Esophagus muscularis mucosa (tissue), 4 donors: ENCODE measurements at regions not wholly inside any gene's neighbourhood (a gene's known extent, or its start where the extent isn't known, plus 50 kb on each side); places are given as distances from the start of the nearest gene placed in this dataset.
A peak's percentile ranks its signal among the peaks of the same experiment; 100 is the strongest.

Experiments used
- DNase-seq: peaks from one replicate; pipeline ENCODE4 v3.0.0-alpha.2; 2017; ENCODE audit errors: extremely low spot score
- H3K27ac ChIP-seq, 4 donors: fragments of 200-600 bp; sonication (generic); replicated peaks in 1 of 4; 1 replicate in 3 of 4; 2 replicates in 1 of 4; pipeline ENCODE4 v1.5.1; 2016 to 2019; ENCODE audit warnings: mild to moderate bottlenecking in 1 of 4
- H3K27me3 ChIP-seq, 4 donors: fragments of 200-600 bp; sonication (generic); one replicate each; pipeline versions ENCODE4 v1.5.1 to v1.6.0; 2016 to 2019
- H3K36me3 ChIP-seq, 4 donors: fragments of 200-600 bp; sonication (generic); one replicate each; pipeline ENCODE4 v1.5.1; 2016 to 2019
- H3K4me1 ChIP-seq, 4 donors: fragments of 200-600 bp; sonication (generic); one replicate each; pipeline ENCODE4 v1.5.1; 2016 to 2019
- H3K4me3 ChIP-seq, 4 donors: fragments of 200-600 bp; sonication (generic); 1 replicate in 2 of 4; 2 replicates in 2 of 4; pipeline ENCODE4 v1.5.1; 2016 to 2019; ENCODE audit warnings: mild to moderate bottlenecking in 4 of 4, moderate library complexity in 1 of 4
- H3K9me3 ChIP-seq, 4 donors: fragments of 200-600 bp; sonication (generic); 1 replicate in 3 of 4; 2 replicates in 1 of 4; pipeline ENCODE4 v1.5.1; 2016 to 2019
- CTCF ChIP-seq, 3 experiments: fragments of 200-600 bp in 2 of 3; fragments of 450-650 bp in 1 of 3; sonication (generic) in 2 of 3; IDR thresholded peaks; one replicate each; pipeline ENCODE4 v1.5.1; 2017 to 2019; ENCODE audit warnings: antibody characterized with exemption in 3 of 3, mild to moderate bottlenecking in 2 of 3, moderate library complexity in 1 of 3
- EP300 ChIP-seq: sonication (generic); formaldehyde crosslinking; IDR thresholded peaks from one replicate; pipeline ENCODE4 v1.6.1; 2017; ENCODE audit warnings: antibody characterized with exemption
- POLR2A ChIP-seq: fragments of 450-650 bp; IDR thresholded peaks from one replicate; pipeline ENCODE4 v1.6.1; 2017; ENCODE audit warnings: antibody characterized with exemption, moderate library complexity, mild to moderate bottlenecking, low read depth
- POLR2AphosphoS5 ChIP-seq, 2 donors: sonication (generic); formaldehyde crosslinking; IDR thresholded peaks; one replicate each; pipeline ENCODE4 v1.6.1; 2017; ENCODE audit warnings: antibody characterized with exemption in 2 of 2
- WGBS: methylation state at CpG from one replicate; pipeline ENCODE4 v1.1.5; 2018; 5-methylcytosine and 5-hydroxymethylcytosine counted together
- intact Hi-C: fragments of 100-400 bp; cut with DNase I; formaldehyde crosslinking; loops from one replicate; pipeline ENCODE4 v1.15.1; 2023

DNA sequence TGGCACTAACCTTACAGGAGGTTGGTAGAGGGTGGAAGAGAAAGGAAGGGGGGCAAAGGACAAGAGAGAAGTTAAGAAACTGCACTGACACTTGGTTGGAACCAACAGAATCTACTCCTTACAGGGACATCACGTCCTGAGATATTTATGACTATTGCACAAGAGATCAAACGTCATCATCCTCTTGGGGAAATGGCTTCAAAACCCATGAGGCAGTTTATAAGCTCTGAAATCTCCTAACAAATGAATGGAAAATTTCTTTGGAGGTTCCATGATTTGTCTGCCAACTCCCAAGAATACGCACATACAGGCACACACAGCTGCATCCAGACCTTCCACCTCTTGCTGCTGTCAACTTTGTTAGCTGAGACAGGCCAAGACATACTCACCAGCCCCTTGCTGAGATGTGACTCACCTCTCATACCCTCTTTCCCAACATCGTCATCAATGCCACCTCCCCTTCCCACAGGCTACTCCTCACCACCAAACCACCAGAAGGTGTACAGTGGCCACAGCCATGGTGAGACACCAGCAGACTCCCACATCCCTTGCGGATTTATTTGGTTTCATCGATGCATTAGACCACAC, 135.5 kb downstream of the SETD4 start:
- TF ChIP-seq POLR2A (no peak), POLR2AphosphoS5 (IDR thresholded peaks at IDR 0.05) (peak in 1 of 2 donors; percentile 32), CTCF (IDR thresholded peaks at IDR 0.05) (no peak), EP300 (peak; percentile 21)
- intact Hi-C loops = no loop called here
- WGBS = 75% methylated on average over 6 of the region's 6 CpGs

GRCh38 chr21:35923971-35924370, 136.4 kb downstream of the SETD4 start:
- Histone ChIP-seq H3K27ac (no peak overlapping the region), H3K4me3 (no peak overlapping the region), H3K27me3 (no peaks in the 10 kb centered on the region), H3K36me3 (no peaks in the 10 kb centered on the region), H3K9me3 (peaks cover 0 to 6% (median 4%) of the 10 kb centered on the region in 4 donors), H3K4me1 (peaks cover 0 to 15% (median 4%) of the 10 kb centered on the region in 4 donors)
- intact Hi-C loops = no loop called here
- no peak for DNase-seq
- TF ChIP-seq POLR2AphosphoS5 (IDR thresholded peaks at IDR 0.05) (no peak), CTCF (IDR thresholded peaks at IDR 0.05) (no peak), EP300 (no peak), POLR2A (no peak)
- 75% methylated on average over 5 of the region's 5 CpGs for WGBS

More for the DNA sequence above, 135.5 kb downstream of the SETD4 start:
- Histone ChIP-seq H3K4me3 (no peak overlapping the region), H3K36me3 (no peaks in the 10 kb centered on the region), H3K4me1 (peaks cover 0 to 15% (median 4%) of the 10 kb centered on the region in 4 donors), H3K9me3 (no peaks in the 10 kb centered on the region), H3K27ac (peak overlapping the region in 1 of 4 donors; percentile 34), H3K27me3 (no peaks in the 10 kb centered on the region)
- DNase-seq = peak; percentile 89

DNA sequence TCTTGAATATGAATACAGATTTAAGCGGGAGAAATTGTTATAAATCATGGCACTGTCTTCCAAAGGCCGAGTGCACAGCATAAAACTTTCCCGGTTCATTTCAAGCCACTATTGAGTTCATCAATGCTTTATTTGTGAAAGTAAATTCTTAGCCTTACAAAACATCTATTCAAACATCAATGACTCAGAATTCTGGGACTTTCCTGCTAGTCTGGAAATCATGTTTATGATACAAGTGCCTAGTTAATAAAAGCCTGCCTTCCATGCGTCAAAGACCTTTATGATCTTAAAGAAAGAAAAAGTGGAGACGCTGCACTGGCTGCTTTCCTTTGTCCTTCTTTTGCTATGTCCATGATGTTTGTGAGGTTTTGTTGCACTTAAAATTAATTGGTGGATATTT, 137.7 kb downstream of the SETD4 start:
- DNase-seq = no peak
- 71% methylated on average over 5 of the region's 5 CpGs for WGBS
- no peak for TF ChIP-seq POLR2AphosphoS5 (IDR thresholded peaks at IDR 0.05)
- no peak for TF ChIP-seq POLR2A
- TF ChIP-seq EP300 = no peak
- Histone ChIP-seq H3K4me3 (no peak overlapping the region), H3K36me3 (no peaks in the 10 kb centered on the region), H3K4me1 (peaks cover 0 to 15% (median 4%) of the 10 kb centered on the region in 4 donors), H3K27me3 (no peaks in the 10 kb centered on the region), H3K27ac (no peak overlapping the region), H3K9me3 (peaks cover 0 to 6% (median 5%) of the 10 kb centered on the region in 4 donors)
- intact Hi-C loops = no loop called here

GRCh38 chr21:35921471-35921870, 138.9 kb downstream of the SETD4 start:
- Histone ChIP-seq H3K27me3 (no peaks in the 10 kb centered on the region), H3K4me1 (peaks cover 0 to 15% (median 4%) of the 10 kb centered on the region in 4 donors), H3K4me3 (no peak overlapping the region), H3K27ac (no peak overlapping the region), H3K36me3 (no peaks in the 10 kb centered on the region), H3K9me3 (peaks cover 0 to 6% (median 5%) of the 10 kb centered on the region in 4 donors)
- intact Hi-C loops = no loop called here
- no peak for DNase-seq
- TF ChIP-seq CTCF (IDR thresholded peaks at IDR 0.05) (no peak), POLR2A (no peak), EP300 (no peak), POLR2AphosphoS5 (IDR thresholded peaks at IDR 0.05) (no peak)
- 41% methylated on average over 2 of the region's 2 CpGs for WGBS

- H3K4me1 ChIP-seq = peaks cover 0 to 12% (median 2%) of the 10 kb centered on the region in 4 donors
- no peak overlapping the region for H3K27ac ChIP-seq
- peaks cover 0 to 6% (median 5%) of the 10 kb centered on the region in 4 donors for H3K9me3 ChIP-seq
- TF ChIP-seq POLR2A (no peak), EP300 (no peak), CTCF (IDR thresholded peaks at IDR 0.05) (no peak), POLR2AphosphoS5 (IDR thresholded peaks at IDR 0.05) (no peak)
- DNase-seq = no peak
- H3K27me3 ChIP-seq = no peaks in the 10 kb centered on the region
- intact Hi-C loops = no loop called here
- WGBS = 51% methylated on average over 3 of the region's 3 CpGs
- no peak overlapping the region for H3K4me3 ChIP-seq
- H3K36me3 ChIP-seq = no peaks in the 10 kb centered on the region
Measured at GRCh38 chr21:35920436-35920835, 139.9 kb downstream of the SETD4 start.
